ENCODE measurements at regions not wholly inside any gene's neighbourhood (a gene's known extent, or its start where the extent isn't known, plus 50 kb on each side); places are given as distances from the start of the nearest gene placed in this dataset.

GRCh38 chr1:239982762-239983161 lies 108.9 kb upstream of the FMN2 start:
- H2AFZ ChIP-seq (ENCODE audit: low read length), result no peak overlapping the region
- H3K27me3 ChIP-seq (ENCODE audit: control insufficient read depth, insufficient read depth, low read length), result no peaks in the 10 kb centered on the region
- H3K79me2 ChIP-seq (ENCODE audit: control insufficient read depth, insufficient read depth, low read length), result no peaks in the 10 kb centered on the region
- no peaks in the 10 kb centered on the region for H4K20me1 ChIP-seq (ENCODE audit: control insufficient read depth, extremely low read depth, insufficient read depth, low read length)
- DNase-seq (ENCODE audit: low read depth in 2 of 2), result peak in 1 of 2 donors; percentile 53
- H3K4me3 ChIP-seq (replicated peaks in 1 of 4; ENCODE audit: control extremely low read depth in 1 of 4, insufficient read depth in 1 of 4, low read depth in 3 of 4, low read length in 4 of 4), result no peak overlapping the region
- H3K27ac ChIP-seq (ENCODE audit: insufficient read depth, low read length), result no peak overlapping the region
- no peaks in the 10 kb centered on the region for H3K36me3 ChIP-seq (ENCODE audit: control insufficient read depth, insufficient read depth, low read length)
- no peaks in the 10 kb centered on the region for H3K9me3 ChIP-seq (ENCODE audit: control insufficient read depth, insufficient read depth, low read depth, low read length)
- H3K4me2 ChIP-seq (ENCODE audit: extremely low read depth, insufficient read depth, low read length), result no peak overlapping the region
- H3K9ac ChIP-seq (ENCODE audit: insufficient read depth, low read length), result no peak overlapping the region
- TF ChIP-seq, protein P1, sequence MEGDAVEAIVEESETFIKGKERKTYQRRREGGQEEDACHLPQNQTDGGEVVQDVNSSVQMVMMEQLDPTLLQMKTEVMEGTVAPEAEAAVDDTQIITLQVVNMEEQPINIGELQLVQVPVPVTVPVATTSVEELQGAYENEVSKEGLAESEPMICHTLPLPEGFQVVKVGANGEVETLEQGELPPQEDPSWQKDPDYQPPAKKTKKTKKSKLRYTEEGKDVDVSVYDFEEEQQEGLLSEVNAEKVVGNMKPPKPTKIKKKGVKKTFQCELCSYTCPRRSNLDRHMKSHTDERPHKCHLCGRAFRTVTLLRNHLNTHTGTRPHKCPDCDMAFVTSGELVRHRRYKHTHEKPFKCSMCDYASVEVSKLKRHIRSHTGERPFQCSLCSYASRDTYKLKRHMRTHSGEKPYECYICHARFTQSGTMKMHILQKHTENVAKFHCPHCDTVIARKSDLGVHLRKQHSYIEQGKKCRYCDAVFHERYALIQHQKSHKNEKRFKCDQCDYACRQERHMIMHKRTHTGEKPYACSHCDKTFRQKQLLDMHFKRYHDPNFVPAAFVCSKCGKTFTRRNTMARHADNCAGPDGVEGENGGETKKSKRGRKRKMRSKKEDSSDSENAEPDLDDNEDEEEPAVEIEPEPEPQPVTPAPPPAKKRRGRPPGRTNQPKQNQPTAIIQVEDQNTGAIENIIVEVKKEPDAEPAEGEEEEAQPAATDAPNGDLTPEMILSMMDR (conservative IDR thresholded peaks at IDR 0.05 in 1 of 2, IDR thresholded peaks at IDR 0.05 in 1 of 2; ENCODE audit: low read depth in 1 of 2, low read length in 2 of 2), result no peak
- TF ChIP-seq EZH2 (IDR thresholded peaks at IDR 0.05; ENCODE audit: low read length, missing control alignments), result no peak
- H3K4me1 ChIP-seq (ENCODE audit: control insufficient read depth, extremely low read depth, insufficient read depth, low read length), result no peaks in the 10 kb centered on the region

DNA sequence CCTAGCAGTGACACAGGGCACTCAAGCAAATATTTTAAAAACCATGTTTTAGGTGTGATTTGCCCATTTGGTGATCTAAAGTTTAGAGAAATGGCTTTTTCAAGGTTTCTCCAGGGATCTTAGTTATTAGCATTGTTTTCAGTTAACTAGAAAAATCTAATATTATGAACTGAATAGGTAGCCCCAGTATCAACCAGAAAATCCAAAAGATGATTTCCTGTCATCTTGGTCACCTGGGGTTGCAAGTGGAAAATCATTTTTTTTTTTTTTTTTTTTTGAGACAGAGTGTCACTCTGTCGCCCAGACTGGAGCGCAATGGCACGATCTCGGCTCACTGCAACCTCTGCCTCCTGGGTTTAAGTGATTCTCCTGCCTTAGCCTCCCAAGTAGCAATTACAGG lies 106.6 kb upstream of the FMN2 start:
- no peak overlapping the region for H3K27ac ChIP-seq (ENCODE audit: insufficient read depth, low read length)
- H3K36me3 ChIP-seq (ENCODE audit: control insufficient read depth, insufficient read depth, low read length), result no peaks in the 10 kb centered on the region
- H3K4me2 ChIP-seq (ENCODE audit: extremely low read depth, insufficient read depth, low read length), result no peak overlapping the region
- H2AFZ ChIP-seq (ENCODE audit: low read length), result no peak overlapping the region
- TF ChIP-seq, protein P1 (conservative IDR thresholded peaks at IDR 0.05 in 1 of 2, IDR thresholded peaks at IDR 0.05 in 1 of 2; ENCODE audit: low read depth in 1 of 2, low read length in 2 of 2), result no peak
- no peak for TF ChIP-seq EZH2 (IDR thresholded peaks at IDR 0.05; ENCODE audit: low read length, missing control alignments)
- H3K9ac ChIP-seq (ENCODE audit: insufficient read depth, low read length), result no peak overlapping the region
- no peaks in the 10 kb centered on the region for H3K79me2 ChIP-seq (ENCODE audit: control insufficient read depth, insufficient read depth, low read length)
- H4K20me1 ChIP-seq (ENCODE audit: control insufficient read depth, extremely low read depth, insufficient read depth, low read length), result no peaks in the 10 kb centered on the region
- no peaks in the 10 kb centered on the region for H3K9me3 ChIP-seq (ENCODE audit: control insufficient read depth, insufficient read depth, low read depth, low read length)
- DNase-seq (ENCODE audit: low read depth in 2 of 2), result no peak
- H3K27me3 ChIP-seq (ENCODE audit: control insufficient read depth, insufficient read depth, low read length), result no peaks in the 10 kb centered on the region
- no peaks in the 10 kb centered on the region for H3K4me1 ChIP-seq (ENCODE audit: control insufficient read depth, extremely low read depth, insufficient read depth, low read length)
- no peak overlapping the region for H3K4me3 ChIP-seq (replicated peaks in 1 of 4; ENCODE audit: control extremely low read depth in 1 of 4, insufficient read depth in 1 of 4, low read depth in 3 of 4, low read length in 4 of 4)

- no peaks in the 10 kb centered on the region for H3K27me3 ChIP-seq (ENCODE audit: control insufficient read depth, insufficient read depth, low read length)
- TF ChIP-seq, protein P1 (conservative IDR thresholded peaks at IDR 0.05 in 1 of 2, IDR thresholded peaks at IDR 0.05 in 1 of 2; ENCODE audit: low read depth in 1 of 2, low read length in 2 of 2), result peak; percentile 73 to 76
- TF ChIP-seq EZH2 (IDR thresholded peaks at IDR 0.05; ENCODE audit: low read length, missing control alignments), result no peak
Measured at GRCh38 chr1:239987103-239987745, 104.5 kb upstream of the FMN2 start.

More at GRCh38 chr1:239987103-239987745, 104.5 kb upstream of the FMN2 start:
- H3K9ac ChIP-seq (ENCODE audit: insufficient read depth, low read length), result no peak overlapping the region
- no peak overlapping the region for H3K4me2 ChIP-seq (ENCODE audit: extremely low read depth, insufficient read depth, low read length)
- no peak overlapping the region for H3K27ac ChIP-seq (ENCODE audit: insufficient read depth, low read length)
- H3K4me3 ChIP-seq (replicated peaks in 1 of 4; ENCODE audit: control extremely low read depth in 1 of 4, insufficient read depth in 1 of 4, low read depth in 3 of 4, low read length in 4 of 4), result no peak overlapping the region
- no peaks in the 10 kb centered on the region for H3K4me1 ChIP-seq (ENCODE audit: control insufficient read depth, extremely low read depth, insufficient read depth, low read length)
- H3K9me3 ChIP-seq (ENCODE audit: control insufficient read depth, insufficient read depth, low read depth, low read length), result no peaks in the 10 kb centered on the region
- H4K20me1 ChIP-seq (ENCODE audit: control insufficient read depth, extremely low read depth, insufficient read depth, low read length), result no peaks in the 10 kb centered on the region
- no peak overlapping the region for H2AFZ ChIP-seq (ENCODE audit: low read length)
- H3K36me3 ChIP-seq (ENCODE audit: control insufficient read depth, insufficient read depth, low read length), result no peaks in the 10 kb centered on the region
- H3K79me2 ChIP-seq (ENCODE audit: control insufficient read depth, insufficient read depth, low read length), result no peaks in the 10 kb centered on the region
- peak; percentile 40 to 70 for DNase-seq (ENCODE audit: low read depth in 2 of 2)
